Esophagus muscularis mucosa (tissue), 4 donors: ENCODE measurements at regions not wholly inside any gene's neighbourhood (a gene's known extent, or its start where the extent isn't known, plus 50 kb on each side); places are given as distances from the start of the nearest gene placed in this dataset.

Experiments
- EP300 ChIP-seq: sonication (generic); formaldehyde crosslinking; IDR thresholded peaks from one replicate; pipeline ENCODE4 v1.6.1; 2017; ENCODE audit warnings: antibody characterized with exemption
- POLR2A ChIP-seq: fragments of 450-650 bp; IDR thresholded peaks from one replicate; pipeline ENCODE4 v1.6.1; 2017; ENCODE audit warnings: antibody characterized with exemption, moderate library complexity, mild to moderate bottlenecking, low read depth
- POLR2AphosphoS5 ChIP-seq, 2 donors: sonication (generic); formaldehyde crosslinking; IDR thresholded peaks; one replicate each; pipeline ENCODE4 v1.6.1; 2017; ENCODE audit warnings: antibody characterized with exemption in 2 of 2
- TF ChIP-seq, protein P1 (sequence below), 3 experiments: fragments of 200-600 bp in 2 of 3; fragments of 450-650 bp in 1 of 3; sonication (generic) in 2 of 3; IDR thresholded peaks; one replicate each; pipeline ENCODE4 v1.5.1; 2017 to 2019; ENCODE audit warnings: antibody characterized with exemption in 3 of 3, mild to moderate bottlenecking in 2 of 3, moderate library complexity in 1 of 3

DNA sequence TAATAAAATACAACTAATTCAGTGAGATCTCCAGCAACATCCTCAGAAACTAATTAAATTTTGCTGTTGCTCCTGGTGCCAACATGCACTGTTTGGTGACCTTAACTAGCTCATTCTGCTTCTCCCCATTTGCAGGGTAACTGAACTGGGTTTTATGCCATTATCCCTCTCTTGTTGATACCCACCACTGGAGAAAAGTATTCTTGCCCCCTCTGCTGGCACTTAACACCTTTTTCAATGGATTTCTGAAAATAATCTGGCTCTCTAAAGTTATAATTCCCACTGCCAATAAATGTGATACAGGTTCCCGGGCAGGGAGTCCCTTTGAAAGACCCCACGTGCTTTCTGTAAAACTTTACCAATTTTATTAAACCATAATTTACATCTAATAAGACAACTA, 394.3 kb downstream of the OSTF1 start:
- TF ChIP-seq EP300 (no peak), POLR2AphosphoS5 (IDR thresholded peaks at IDR 0.05) (no peak), POLR2A (no peak)
- TF ChIP-seq, protein P1, sequence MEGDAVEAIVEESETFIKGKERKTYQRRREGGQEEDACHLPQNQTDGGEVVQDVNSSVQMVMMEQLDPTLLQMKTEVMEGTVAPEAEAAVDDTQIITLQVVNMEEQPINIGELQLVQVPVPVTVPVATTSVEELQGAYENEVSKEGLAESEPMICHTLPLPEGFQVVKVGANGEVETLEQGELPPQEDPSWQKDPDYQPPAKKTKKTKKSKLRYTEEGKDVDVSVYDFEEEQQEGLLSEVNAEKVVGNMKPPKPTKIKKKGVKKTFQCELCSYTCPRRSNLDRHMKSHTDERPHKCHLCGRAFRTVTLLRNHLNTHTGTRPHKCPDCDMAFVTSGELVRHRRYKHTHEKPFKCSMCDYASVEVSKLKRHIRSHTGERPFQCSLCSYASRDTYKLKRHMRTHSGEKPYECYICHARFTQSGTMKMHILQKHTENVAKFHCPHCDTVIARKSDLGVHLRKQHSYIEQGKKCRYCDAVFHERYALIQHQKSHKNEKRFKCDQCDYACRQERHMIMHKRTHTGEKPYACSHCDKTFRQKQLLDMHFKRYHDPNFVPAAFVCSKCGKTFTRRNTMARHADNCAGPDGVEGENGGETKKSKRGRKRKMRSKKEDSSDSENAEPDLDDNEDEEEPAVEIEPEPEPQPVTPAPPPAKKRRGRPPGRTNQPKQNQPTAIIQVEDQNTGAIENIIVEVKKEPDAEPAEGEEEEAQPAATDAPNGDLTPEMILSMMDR (IDR thresholded peaks at IDR 0.05): no peak
